ENCODE measurements at regions not wholly inside any gene's neighbourhood (a gene's known extent, or its start where the extent isn't known, plus 50 kb on each side); places are given as distances from the start of the nearest gene placed in this dataset.
A peak's percentile ranks its signal among the peaks of the same experiment; 100 is the strongest.
"Not testable (repeated sequence)": the region's sequence is repeated elsewhere in the genome, so short reads cannot be mapped to it uniquely, and the experiment has no call there.

DNA sequence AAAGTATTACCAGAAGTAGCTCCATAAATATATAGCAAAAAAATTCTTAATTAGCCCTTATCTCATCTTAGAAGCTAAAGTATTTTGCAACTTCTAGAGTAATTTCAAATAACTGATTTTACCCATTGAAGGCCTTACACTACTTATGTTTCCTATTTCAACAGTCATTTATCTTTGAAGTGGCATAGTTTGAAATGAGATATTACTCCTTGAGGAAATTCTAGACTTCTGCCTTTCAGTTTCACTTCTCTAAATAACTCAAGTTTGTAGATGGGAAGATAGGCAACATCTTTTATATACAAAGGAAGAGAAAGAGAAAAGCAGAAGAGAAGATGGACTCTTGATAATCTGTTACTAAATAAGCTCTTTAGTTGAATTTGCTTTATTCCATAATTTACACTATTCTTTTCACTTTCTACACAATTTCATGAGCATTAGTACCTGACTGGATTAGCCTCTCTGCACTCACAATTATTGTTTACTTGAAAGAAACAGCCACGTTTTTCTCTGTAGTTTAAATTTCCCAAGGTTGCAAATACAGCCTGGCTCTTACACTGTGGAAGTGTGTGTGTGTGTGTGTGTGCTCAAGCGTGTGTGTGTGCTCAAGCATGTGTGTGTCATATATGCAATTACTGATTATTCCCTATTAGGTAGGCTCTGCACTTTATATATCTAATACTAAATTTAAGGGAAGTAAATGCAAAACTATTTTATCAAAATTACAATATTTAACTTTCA is 60.6 kb upstream of the EMB start:
- TF ChIP-seq, protein P1, sequence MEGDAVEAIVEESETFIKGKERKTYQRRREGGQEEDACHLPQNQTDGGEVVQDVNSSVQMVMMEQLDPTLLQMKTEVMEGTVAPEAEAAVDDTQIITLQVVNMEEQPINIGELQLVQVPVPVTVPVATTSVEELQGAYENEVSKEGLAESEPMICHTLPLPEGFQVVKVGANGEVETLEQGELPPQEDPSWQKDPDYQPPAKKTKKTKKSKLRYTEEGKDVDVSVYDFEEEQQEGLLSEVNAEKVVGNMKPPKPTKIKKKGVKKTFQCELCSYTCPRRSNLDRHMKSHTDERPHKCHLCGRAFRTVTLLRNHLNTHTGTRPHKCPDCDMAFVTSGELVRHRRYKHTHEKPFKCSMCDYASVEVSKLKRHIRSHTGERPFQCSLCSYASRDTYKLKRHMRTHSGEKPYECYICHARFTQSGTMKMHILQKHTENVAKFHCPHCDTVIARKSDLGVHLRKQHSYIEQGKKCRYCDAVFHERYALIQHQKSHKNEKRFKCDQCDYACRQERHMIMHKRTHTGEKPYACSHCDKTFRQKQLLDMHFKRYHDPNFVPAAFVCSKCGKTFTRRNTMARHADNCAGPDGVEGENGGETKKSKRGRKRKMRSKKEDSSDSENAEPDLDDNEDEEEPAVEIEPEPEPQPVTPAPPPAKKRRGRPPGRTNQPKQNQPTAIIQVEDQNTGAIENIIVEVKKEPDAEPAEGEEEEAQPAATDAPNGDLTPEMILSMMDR (IDR thresholded peaks at IDR 0.05) = no peak
- H3K4me1 ChIP-seq = no peaks in the 10 kb centered on the region
- no peak overlapping the region for H3K27ac ChIP-seq
- no peak overlapping the region for H3K4me3 ChIP-seq
- no peak for DNase-seq (ENCODE audit: low spot score)
- H3K27me3 ChIP-seq = no peaks in the 10 kb centered on the region
- no peaks in the 10 kb centered on the region for H3K9me3 ChIP-seq
- no peaks in the 10 kb centered on the region for H3K36me3 ChIP-seq

GRCh38 chr5:50513028-50513457 is 72.0 kb upstream of the EMB start:
- not testable (repeated sequence) for H3K27ac ChIP-seq; H3K4me1 ChIP-seq; H3K27me3 ChIP-seq; H3K4me3 ChIP-seq; DNase-seq (ENCODE audit: low spot score); H3K9me3 ChIP-seq; H3K36me3 ChIP-seq
- TF ChIP-seq, protein P1 (IDR thresholded peaks at IDR 0.05) = peak in 1 of 2 donors; percentile 50

- H3K4me3 ChIP-seq; DNase-seq (ENCODE audit: low spot score); H3K9me3 ChIP-seq; H3K4me1 ChIP-seq; H3K27me3 ChIP-seq; H3K36me3 ChIP-seq; H3K27ac ChIP-seq: not testable (repeated sequence)
These were observed 80.0 kb upstream of the EMB start for GRCh38 chr5:50521060-50521459.

DNA sequence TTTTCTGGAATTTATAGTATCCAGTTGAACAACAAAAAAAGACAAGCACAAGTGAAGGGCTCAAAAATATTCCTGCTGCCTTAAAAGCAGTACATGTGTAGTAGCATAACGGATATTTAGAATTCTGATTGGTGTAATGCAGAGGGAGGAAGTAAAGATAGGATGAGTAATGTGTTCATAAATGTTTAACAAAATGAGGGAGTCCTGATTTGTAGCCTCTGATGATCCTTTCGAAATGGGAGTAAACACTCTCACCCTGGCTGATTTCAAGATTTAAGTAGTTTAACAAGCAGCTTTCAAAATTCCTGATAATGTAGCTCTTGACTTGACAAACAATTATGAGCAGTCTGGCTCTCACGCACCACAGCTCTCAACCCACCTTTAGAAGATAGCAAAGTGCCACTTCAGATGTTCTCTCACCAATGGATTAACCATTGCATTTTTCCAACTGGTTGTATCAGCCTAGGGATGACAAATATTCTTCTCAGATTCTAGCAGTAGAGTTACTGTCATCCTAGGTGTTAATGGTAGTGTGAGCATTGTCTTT is 86.5 kb upstream of the EMB start:
- H3K27ac ChIP-seq; H3K27me3 ChIP-seq; H3K4me1 ChIP-seq; H3K9me3 ChIP-seq; H3K36me3 ChIP-seq; DNase-seq (ENCODE audit: low spot score); H3K4me3 ChIP-seq: not testable (repeated sequence)

- Histone ChIP-seq H3K36me3 (no peaks in the 10 kb centered on the region), H3K4me3 (no peak overlapping the region), H3K4me1 (no peaks in the 10 kb centered on the region), H3K27ac (no peak overlapping the region), H3K27me3 (no peaks in the 10 kb centered on the region), H3K9me3 (no peaks in the 10 kb centered on the region)
- TF ChIP-seq, protein P1 (IDR thresholded peaks at IDR 0.05) = no peak
- no peak for DNase-seq (ENCODE audit: low spot score)
These were observed 94.3 kb upstream of the EMB start for GRCh38 chr5:50535393-50535792.

DNA sequence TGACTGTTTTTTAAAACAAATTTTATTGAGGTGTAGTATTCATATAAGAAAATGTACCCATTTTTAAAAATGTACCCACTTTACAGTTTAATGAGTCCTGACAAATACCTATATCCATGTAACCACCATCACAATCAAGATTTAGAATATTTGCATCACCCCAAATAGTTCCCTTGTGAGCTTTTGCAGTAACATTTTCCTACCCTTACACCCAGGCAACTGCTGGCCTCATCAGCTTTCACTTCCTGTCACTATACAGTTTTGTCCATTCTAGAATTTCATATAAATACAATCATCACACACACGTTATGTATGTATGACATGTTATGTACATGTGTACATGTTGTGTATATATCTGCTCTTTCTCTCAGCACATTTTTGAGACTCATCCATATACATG is 96.4 kb upstream of the EMB start:
- H3K9me3 ChIP-seq; H3K4me3 ChIP-seq; H3K4me1 ChIP-seq; H3K27ac ChIP-seq; H3K27me3 ChIP-seq; DNase-seq (ENCODE audit: low spot score); H3K36me3 ChIP-seq: not testable (repeated sequence)

DNA sequence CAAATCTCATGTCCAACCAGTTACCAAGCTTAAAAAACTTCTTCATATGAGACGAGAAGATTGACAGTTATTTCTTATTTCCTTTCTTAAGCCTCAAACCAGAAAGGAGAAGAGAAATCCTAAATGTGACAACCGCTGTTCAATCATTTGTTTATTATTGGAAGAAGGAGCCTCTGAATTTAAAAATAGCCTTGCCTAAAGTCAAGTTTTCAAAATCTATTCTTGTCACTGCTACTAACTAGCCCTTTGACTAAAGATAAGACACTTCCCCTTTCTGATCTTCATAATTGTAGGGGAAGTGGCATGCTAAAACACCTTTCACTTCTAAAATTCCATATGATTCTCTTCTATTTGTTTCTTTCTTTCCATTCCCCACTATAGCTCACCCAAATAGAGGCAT is 106.2 kb upstream of the EMB start:
- no peaks in the 10 kb centered on the region for H3K9me3 ChIP-seq
- no peaks in the 10 kb centered on the region for H3K27me3 ChIP-seq
- H3K27ac ChIP-seq = no peak overlapping the region
- no peak overlapping the region for H3K4me3 ChIP-seq
- no peaks in the 10 kb centered on the region for H3K4me1 ChIP-seq
- no peaks in the 10 kb centered on the region for H3K36me3 ChIP-seq
- DNase-seq (ENCODE audit: low spot score) = no peak
- TF ChIP-seq, protein P1 (IDR thresholded peaks at IDR 0.05) = no peak

All from right atrium auricular region (tissue), 2 donors.